GM12875 (cell line): ENCODE measurements at regions not wholly inside any gene's neighbourhood (a gene's known extent, or its start where the extent isn't known, plus 50 kb on each side); places are given as distances from the start of the nearest gene placed in this dataset.

Source experiments
- H3K4me3 ChIP-seq: one replicate; pipeline ENCODE4 v1.5.1; 2011; ENCODE audit warnings: low read depth, low read length, control low read depth
- TF ChIP-seq, protein P1 (sequence below): IDR thresholded peaks from 2 replicates; pipeline ENCODE4 v1.5.1; 2011; ENCODE audit warnings: low read depth, mild to moderate bottlenecking, control low read depth, inconsistent platforms, low read length, moderate library complexity, borderline replicate concordance; ENCODE audit not compliant: insufficient read depth

GRCh38 chr2:41981417-41981816 lies 66.4 kb upstream of the PKDCC start:
- no peak overlapping the region for H3K4me3 ChIP-seq
- TF ChIP-seq, protein P1, sequence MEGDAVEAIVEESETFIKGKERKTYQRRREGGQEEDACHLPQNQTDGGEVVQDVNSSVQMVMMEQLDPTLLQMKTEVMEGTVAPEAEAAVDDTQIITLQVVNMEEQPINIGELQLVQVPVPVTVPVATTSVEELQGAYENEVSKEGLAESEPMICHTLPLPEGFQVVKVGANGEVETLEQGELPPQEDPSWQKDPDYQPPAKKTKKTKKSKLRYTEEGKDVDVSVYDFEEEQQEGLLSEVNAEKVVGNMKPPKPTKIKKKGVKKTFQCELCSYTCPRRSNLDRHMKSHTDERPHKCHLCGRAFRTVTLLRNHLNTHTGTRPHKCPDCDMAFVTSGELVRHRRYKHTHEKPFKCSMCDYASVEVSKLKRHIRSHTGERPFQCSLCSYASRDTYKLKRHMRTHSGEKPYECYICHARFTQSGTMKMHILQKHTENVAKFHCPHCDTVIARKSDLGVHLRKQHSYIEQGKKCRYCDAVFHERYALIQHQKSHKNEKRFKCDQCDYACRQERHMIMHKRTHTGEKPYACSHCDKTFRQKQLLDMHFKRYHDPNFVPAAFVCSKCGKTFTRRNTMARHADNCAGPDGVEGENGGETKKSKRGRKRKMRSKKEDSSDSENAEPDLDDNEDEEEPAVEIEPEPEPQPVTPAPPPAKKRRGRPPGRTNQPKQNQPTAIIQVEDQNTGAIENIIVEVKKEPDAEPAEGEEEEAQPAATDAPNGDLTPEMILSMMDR, result no peak

DNA sequence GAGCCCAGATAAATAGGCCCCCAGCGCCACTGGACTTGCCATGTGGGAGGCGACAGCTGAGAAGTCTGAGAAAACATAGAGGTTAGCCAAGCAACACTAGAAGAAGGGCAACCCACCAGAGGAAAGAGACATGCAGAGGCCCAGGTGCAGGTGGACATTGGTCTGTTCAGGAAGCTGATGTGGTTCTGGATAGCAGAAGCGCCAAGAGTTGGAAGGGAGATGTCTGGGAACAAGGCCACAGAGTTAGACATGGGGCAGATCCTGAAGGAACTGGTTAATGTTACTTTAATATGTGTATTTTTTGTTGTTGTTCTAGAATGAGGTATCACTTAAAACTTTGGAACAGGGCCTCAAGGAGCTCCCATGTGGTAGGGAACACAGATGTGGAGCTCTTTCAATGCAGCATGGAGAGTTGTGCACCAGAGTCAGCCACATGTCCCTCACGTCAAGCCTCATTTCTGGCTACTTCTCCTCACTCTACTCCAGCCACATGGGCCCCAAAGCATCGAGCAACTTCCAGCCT lies 62.2 kb upstream of the PKDCC start:
- H3K4me3 ChIP-seq, result no peak overlapping the region
- TF ChIP-seq, protein P1, result no peak

DNA sequence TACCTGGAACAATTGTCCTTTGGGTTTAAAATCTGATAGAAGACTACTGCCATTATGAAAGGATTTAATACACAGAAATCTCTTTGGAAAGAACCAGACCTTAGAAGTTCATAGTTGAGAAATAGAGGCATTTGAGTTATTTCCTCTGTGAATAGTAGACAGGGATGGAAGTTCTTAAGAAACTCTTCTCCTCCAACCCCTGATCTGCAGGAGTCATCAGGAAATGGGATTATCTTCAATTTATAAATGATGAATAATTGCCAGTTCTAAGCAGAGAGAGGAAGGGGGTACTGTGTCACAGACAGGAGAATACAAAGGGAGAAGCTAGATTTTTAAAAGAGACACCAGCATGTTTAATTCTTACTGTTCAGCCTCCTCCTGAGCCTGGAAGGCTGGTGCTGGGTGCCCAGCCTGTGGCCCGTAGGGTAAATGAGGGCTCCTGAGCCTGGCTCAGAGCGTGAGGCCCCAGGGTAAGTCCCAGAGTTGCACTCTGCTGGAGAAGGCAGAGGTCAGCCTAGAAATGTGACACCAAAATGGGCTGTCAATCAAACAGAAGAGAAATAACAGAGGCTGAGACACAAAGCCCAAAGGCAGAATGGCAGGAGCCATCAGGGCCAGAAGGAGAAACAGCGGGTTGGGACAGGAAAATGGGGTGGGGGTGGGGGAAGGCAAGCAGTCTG lies 58.2 kb upstream of the PKDCC start:
- TF ChIP-seq, protein P1, result no peak
- no peak overlapping the region for H3K4me3 ChIP-seq

DNA sequence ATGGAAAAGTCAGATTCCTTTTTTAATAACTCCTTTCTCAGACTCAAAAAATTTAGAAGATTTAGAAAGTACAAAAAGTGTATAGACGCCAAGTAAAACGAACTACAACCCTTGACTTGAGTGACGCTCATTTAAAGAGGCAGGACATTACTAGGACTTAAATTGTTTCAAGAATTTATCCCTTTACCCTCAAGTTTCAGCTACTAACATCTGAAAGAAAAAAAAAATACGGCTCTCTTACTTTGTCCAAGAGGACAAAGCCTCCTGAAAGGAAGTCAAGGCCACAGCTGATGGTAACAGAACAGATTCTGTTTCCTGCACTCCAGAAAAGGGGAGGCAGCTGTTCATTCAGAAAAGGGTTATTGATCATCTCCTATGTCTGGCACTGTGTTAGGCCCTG lies 57.6 kb upstream of the PKDCC start:
- TF ChIP-seq, protein P1, result no peak
- H3K4me3 ChIP-seq, result no peak overlapping the region

GRCh38 chr2:41990688-41991087 lies 57.1 kb upstream of the PKDCC start:
- H3K4me3 ChIP-seq, result no peak overlapping the region
- TF ChIP-seq, protein P1, result no peak

DNA sequence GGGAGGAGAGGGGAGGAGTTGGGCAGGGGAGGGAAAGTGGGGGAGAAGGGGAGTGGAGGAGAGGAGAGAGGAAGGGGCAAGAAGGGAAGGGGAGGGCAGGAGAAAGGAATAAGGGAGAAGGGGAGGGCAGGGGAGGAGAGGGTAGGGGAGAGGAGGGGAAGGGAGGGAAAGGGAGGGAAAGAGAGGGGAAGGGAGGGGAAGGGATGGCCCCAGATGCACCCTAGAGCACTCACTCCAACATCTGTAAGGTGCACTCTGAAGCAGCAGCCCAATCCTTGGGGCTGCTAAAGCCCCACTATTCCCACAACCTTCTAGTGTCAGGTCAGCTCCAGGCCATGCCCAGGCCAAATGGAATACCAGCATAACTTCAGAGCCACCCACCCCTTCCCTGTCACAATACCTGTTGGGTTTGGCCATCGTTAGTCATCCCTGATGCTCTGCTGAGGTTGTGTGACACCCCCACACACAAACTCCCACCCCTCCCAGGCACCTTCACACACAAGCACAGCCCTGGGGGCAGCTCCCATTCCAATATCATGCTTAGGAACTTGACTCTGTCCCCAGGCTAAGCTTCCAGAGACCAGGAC lies 55.7 kb upstream of the PKDCC start:
- TF ChIP-seq, protein P1, result no peak
- no peak overlapping the region for H3K4me3 ChIP-seq

DNA sequence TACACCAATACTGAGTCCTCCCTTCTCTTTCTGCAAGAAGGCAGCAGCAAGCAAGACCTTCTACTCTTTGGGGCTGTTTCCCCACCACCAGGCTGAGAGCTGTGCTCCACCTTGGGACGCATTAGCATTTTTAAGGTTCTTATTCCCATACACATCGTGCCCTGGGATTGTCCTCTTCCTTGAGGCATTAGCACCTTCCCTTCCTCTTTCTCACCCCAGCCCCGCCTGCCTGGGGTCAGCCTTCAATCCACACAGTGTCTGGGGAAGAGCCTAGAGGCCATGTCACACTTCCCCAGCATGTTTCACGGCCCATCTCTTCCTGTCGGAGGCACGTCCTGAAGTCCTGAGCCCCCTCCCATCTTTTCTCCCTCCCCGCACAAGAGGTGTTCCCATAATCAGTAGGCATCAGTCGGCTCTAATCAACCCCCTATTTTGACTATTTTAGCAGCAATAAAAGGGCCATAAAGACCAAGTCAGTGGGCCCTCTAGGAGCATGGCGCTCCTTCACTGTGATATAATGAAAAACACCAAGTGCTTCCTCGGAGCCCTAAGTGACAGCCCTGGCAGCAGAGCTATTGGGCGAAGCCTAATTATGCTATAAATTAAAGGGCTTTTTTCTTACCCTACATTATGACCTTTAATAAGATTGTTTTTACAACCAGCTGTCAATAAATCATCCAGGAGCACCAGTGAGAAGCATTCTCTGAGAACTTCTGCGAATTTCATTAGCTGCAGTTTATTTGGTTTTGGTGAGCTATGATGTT lies 55.0 kb upstream of the PKDCC start:
- H3K4me3 ChIP-seq, result no peak overlapping the region
- TF ChIP-seq, protein P1, result no peak
